Cardiac muscle cell (in vitro differentiated cells and primary cell): ENCODE measurements at regions not wholly inside any gene's neighbourhood (a gene's known extent, or its start where the extent isn't known, plus 50 kb on each side); places are given as distances from the start of the nearest gene placed in this dataset.
A peak's percentile ranks its signal among the peaks of the same experiment; 100 is the strongest.

ENCODE experiments used
- DNase-seq, 2 donors: peaks; one replicate each; pipeline versions ENCODE4 v3.0.0 to v3.0.0-alpha.2; 2010 to 2017; ENCODE audit warnings: low read depth in 1 of 2, low spot score in 1 of 2
- H3K27ac ChIP-seq: fragments of 200-600 bp; sonication (generic); 2 replicates; pipeline ENCODE4 v1.5.1; 2016
- H3K27me3 ChIP-seq: fragments of 200-600 bp; sonication (generic); 2 replicates; pipeline ENCODE4 v1.6.0; 2016; ENCODE audit warnings: control low read depth
- H3K36me3 ChIP-seq: fragments of 200-600 bp; sonication (generic); 2 replicates; pipeline ENCODE4 v1.5.1; 2016; ENCODE audit warnings: control low read depth
- H3K4me1 ChIP-seq: fragments of 200-600 bp; sonication (generic); 2 replicates; pipeline ENCODE4 v1.8.1; 2017; ENCODE audit warnings: low read depth, mild to moderate bottlenecking, mixed run types
- H3K4me3 ChIP-seq: fragments of 200-600 bp; sonication (generic); 2 replicates; pipeline ENCODE4 v1.5.1; 2016; ENCODE audit warnings: mild to moderate bottlenecking
- H3K9me3 ChIP-seq: fragments of 200-600 bp; sonication (generic); 2 replicates; pipeline ENCODE4 v1.5.1; 2017; ENCODE audit warnings: low read depth, mild to moderate bottlenecking, control low read depth
- CTCF ChIP-seq: IDR thresholded peaks from 2 replicates; pipeline ENCODE4 v1.5.1; 2012; ENCODE audit warnings: low read depth, mild to moderate bottlenecking, low read length

DNA sequence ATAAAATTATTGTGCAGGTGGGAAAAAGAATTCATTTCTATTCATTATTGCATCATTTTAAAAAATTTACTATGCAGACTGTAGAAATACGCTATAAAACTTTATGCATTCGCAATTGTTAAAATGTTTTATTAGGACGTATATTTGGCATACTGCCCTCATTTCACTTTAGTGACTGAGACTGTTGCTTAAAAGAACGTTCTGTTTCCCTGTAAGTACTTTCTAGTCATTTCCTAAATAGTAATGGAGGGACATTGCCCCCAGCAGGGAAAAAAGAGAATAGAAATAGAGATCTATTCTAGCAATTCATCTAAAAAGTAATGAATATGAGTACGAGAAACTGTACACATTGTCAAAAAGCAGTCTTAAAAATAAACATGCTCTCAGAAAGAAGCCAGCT is 1295.8 kb upstream of the TENM3 start:
- H3K4me1 ChIP-seq, result no peaks in the 10 kb centered on the region
- no peak overlapping the region for H3K27ac ChIP-seq
- TF ChIP-seq CTCF, result no peak
- H3K9me3 ChIP-seq, result no peaks in the 10 kb centered on the region
- H3K36me3 ChIP-seq, result no peaks in the 10 kb centered on the region
- no peak overlapping the region for H3K4me3 ChIP-seq
- H3K27me3 ChIP-seq, result no peaks in the 10 kb centered on the region
- DNase-seq, result peak in 1 of 2 donors; percentile 0

- H3K27me3 ChIP-seq, result no peaks in the 10 kb centered on the region
- H3K4me3 ChIP-seq, result no peak overlapping the region
- no peak for TF ChIP-seq CTCF
- no peak overlapping the region for H3K27ac ChIP-seq
- DNase-seq, result no peak
- H3K9me3 ChIP-seq, result no peaks in the 10 kb centered on the region
- no peaks in the 10 kb centered on the region for H3K4me1 ChIP-seq
- no peaks in the 10 kb centered on the region for H3K36me3 ChIP-seq
These were observed 1293.6 kb upstream of the TENM3 start for GRCh38 chr4:180949424-180950213.

DNA sequence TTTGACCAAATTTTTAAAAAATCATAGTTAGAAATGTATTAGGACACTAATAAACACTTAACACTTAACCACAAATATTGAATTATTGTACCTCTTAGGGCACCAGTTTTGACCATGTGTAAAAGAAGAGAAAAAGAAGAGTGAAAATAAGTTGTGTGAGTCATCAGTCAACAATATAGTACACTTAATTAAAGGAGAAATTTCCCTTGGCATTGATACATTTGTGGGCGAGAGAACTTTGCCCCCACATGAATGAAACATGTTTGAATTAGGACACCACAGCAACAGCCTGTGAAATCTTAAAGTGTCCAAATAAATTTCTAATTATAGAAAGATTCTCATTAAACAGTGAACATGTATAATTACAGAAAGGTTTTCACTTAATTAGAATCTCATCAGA is 1292.8 kb upstream of the TENM3 start:
- H3K4me3 ChIP-seq, result no peak overlapping the region

DNA sequence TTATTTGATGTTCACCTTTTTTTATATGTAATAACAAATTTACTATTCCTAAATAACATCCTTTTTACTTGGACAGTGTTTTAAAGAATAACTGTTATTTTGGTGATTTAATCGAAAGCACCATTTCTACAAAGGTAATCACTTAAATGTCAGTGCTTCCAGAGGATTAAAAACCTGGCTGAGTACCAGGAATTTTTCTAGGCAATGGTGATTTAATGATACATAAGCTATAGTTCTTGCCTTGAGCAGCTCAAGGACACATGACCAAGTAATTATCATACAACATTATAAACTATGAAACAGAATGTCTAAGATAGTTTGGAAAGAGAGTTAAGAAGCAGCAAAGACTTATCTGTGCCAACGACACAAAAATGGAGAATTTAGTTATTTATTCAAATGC is 1291.9 kb upstream of the TENM3 start:
- H3K27ac ChIP-seq, result no peak overlapping the region
- TF ChIP-seq CTCF, result no peak
- H3K4me3 ChIP-seq, result no peak overlapping the region
- no peaks in the 10 kb centered on the region for H3K9me3 ChIP-seq
- no peak for DNase-seq
- no peaks in the 10 kb centered on the region for H3K4me1 ChIP-seq
- no peaks in the 10 kb centered on the region for H3K36me3 ChIP-seq
- no peaks in the 10 kb centered on the region for H3K27me3 ChIP-seq

More for the DNA sequence above, 1292.8 kb upstream of the TENM3 start:
- H3K36me3 ChIP-seq, result no peaks in the 10 kb centered on the region
- no peaks in the 10 kb centered on the region for H3K27me3 ChIP-seq
- H3K27ac ChIP-seq, result no peak overlapping the region
- no peak for TF ChIP-seq CTCF
- H3K9me3 ChIP-seq, result no peaks in the 10 kb centered on the region
- H3K4me1 ChIP-seq, result no peaks in the 10 kb centered on the region
- DNase-seq, result no peak

GRCh38 chr4:180953572-180953971 is 1289.6 kb upstream of the TENM3 start:
- DNase-seq, result no peak
- Histone ChIP-seq H3K4me3 (no peak overlapping the region), H3K4me1 (no peaks in the 10 kb centered on the region), H3K27ac (no peak overlapping the region), H3K27me3 (no peaks in the 10 kb centered on the region), H3K36me3 (no peaks in the 10 kb centered on the region), H3K9me3 (no peaks in the 10 kb centered on the region)
- TF ChIP-seq CTCF, result no peak
